HepG2 (cell line): ENCODE measurements at regions not wholly inside any gene's neighbourhood (a gene's known extent, or its start where the extent isn't known, plus 50 kb on each side); places are given as distances from the start of the nearest gene placed in this dataset.

ENCODE experiments used
- ATAC-seq: fragments of 200-7000 bp; cut with Tn5 transposase; 3 replicates; pipeline ENCODE4 v1.9.1; 2020; ENCODE audit warnings: mild to moderate bottlenecking, moderate library complexity
- BruUV-seq: library from RNA; stranded (reverse); fragments of 400-500 nt; replicated peaks from 2 replicates; lab custom pipeline; 2021; lab: Mats Ljungman, UMichigan
- CTCF ChIA-PET: fragments of 300-600 bp; formaldehyde crosslinking; extraction: SDS; loops from one replicate; lab custom pipeline; 2021; ENCODE audit warnings: low total read pairs, inconsistent platforms, low intra/inter-chr PET ratio; lab: Yijun Ruan, JAX
- POLR2A ChIA-PET: fragments of 350-600 bp; sonication (Branson Sonifier 250); formaldehyde crosslinking; loops from one replicate; lab custom pipeline; 2020; ENCODE audit warnings: antibody characterized with exemption, inconsistent platforms; lab: Yijun Ruan, JAX
- DNase-seq: peaks from one replicate; pipeline ENCODE4 v3.0.0-alpha.2; 2015; ENCODE audit warnings: low spot score
- FAIRE-seq: peaks from 3 replicates; lab custom pipeline; 2011; peaks lifted over from hg19 to GRCh38; lab: Jason Lieb, UNC
- H2AFZ ChIP-seq: one replicate; pipeline ENCODE4 v1.6.1; 2011; ENCODE audit warnings: low read length, inconsistent platforms
- H3K27ac ChIP-seq: fragments of 300-600 bp; 3 replicates; pipeline ENCODE4 v1.8.0; 2011; ENCODE audit warnings: mixed run types, mild to moderate bottlenecking, mixed read lengths, low read length, inconsistent platforms; ENCODE audit not compliant: insufficient read depth; ENCODE audit errors: extremely low read length
- H3K27me3 ChIP-seq, 2 experiments: fragments of 200-600 bp in 1 of 2; 2 replicates in 1 of 2; 3 replicates in 1 of 2; pipeline versions ENCODE4 v1.6.0 to v1.8.0; 2011; ENCODE audit warnings: low read length in 2 of 2, mild to moderate bottlenecking in 2 of 2, moderate library complexity in 2 of 2, inconsistent platforms in 1 of 2; ENCODE audit not compliant: insufficient read depth in 2 of 2, control insufficient read depth in 1 of 2
- H3K36me3 ChIP-seq, 2 experiments: fragments of 200-600 bp in 1 of 2; replicated peaks in 1 of 2; 2 replicates in 1 of 2; 3 replicates in 1 of 2; pipeline versions ENCODE4 v1.5.1 to v1.8.0; 2011; ENCODE audit warnings: low read length in 2 of 2, inconsistent platforms in 1 of 2; ENCODE audit not compliant: insufficient read depth in 2 of 2, control insufficient read depth in 1 of 2
- H3K4me1 ChIP-seq: 2 replicates; pipeline ENCODE4 v1.5.1; 2012; ENCODE audit warnings: low read length, inconsistent platforms; ENCODE audit not compliant: insufficient read depth
- H3K4me2 ChIP-seq: 2 replicates; pipeline ENCODE4 v1.6.0; 2011; ENCODE audit warnings: low read depth, low read length, inconsistent platforms
- H3K4me3 ChIP-seq, 3 experiments: fragments of 200-600 bp in 1 of 3; sonication (generic), shearing (Covaris generic) in 1 of 3; replicated peaks in 1 of 3; 2 replicates each; pipeline ENCODE4 v1.5.1; 2011 to 2016; ENCODE audit warnings: low read length in 3 of 3, inconsistent platforms in 2 of 3, low read depth in 2 of 3, mild to moderate bottlenecking in 2 of 3, control low read depth in 1 of 3, mixed read lengths in 1 of 3; ENCODE audit not compliant: insufficient read depth in 1 of 3
- H3K79me2 ChIP-seq: one replicate; pipeline ENCODE4 v1.6.1; 2011; ENCODE audit warnings: low read length, inconsistent platforms; ENCODE audit not compliant: insufficient read depth
- H3K9ac ChIP-seq: 2 replicates; pipeline ENCODE4 v1.6.0; 2011; ENCODE audit warnings: mild to moderate bottlenecking, low read depth, low read length, inconsistent platforms; ENCODE audit not compliant: insufficient read depth
- H3K9me3 ChIP-seq: 2 replicates; pipeline ENCODE4 v1.5.1; 2012; ENCODE audit warnings: mild to moderate bottlenecking, low read length
- H4K20me1 ChIP-seq: 2 replicates; pipeline ENCODE4 v1.6.0; 2011; ENCODE audit warnings: inconsistent platforms, mild to moderate bottlenecking, low read length, moderate library complexity; ENCODE audit not compliant: insufficient read depth
- CENPT ChIP-seq: sonication (generic); formaldehyde crosslinking; IDR thresholded peaks from 2 replicates; pipeline ENCODE4 v1.8.0; 2022; ENCODE audit warnings: low read depth, mild to moderate bottlenecking, moderate library complexity, missing genetic modification reagents
- DRAP1 ChIP-seq: IDR thresholded peaks from 2 replicates; pipeline ENCODE4 v1.6.1; 2016; ENCODE audit warnings: missing genetic modification reagents, missing compliant biosample characterization
- FOXC1 ChIP-seq: sonication (generic); formaldehyde crosslinking; IDR thresholded peaks from 2 replicates; pipeline ENCODE4 v1.8.0; 2022; ENCODE audit warnings: mild to moderate bottlenecking, missing genetic modification reagents, borderline replicate concordance
- IKZF4 ChIP-seq: sonication (generic); formaldehyde crosslinking; IDR thresholded peaks from 2 replicates; pipeline ENCODE4 v1.5.1; 2020; ENCODE audit warnings: borderline replicate concordance, mild to moderate bottlenecking, low read depth, missing genetic modification reagents; ENCODE audit errors: not compliant biosample characterization
- IRX3 ChIP-seq: sonication (generic); formaldehyde crosslinking; IDR thresholded peaks from 2 replicates; pipeline ENCODE4 v1.8.1; 2023; ENCODE audit warnings: mild to moderate bottlenecking, low read depth, missing genetic modification reagents, borderline replicate concordance
- KDM2A ChIP-seq: sonication (generic); formaldehyde crosslinking; IDR thresholded peaks from 2 replicates; pipeline ENCODE4 v1.4.0; 2020; ENCODE audit warnings: low read depth, missing genetic modification reagents, borderline replicate concordance
- MTA3 ChIP-seq: sonication (generic); formaldehyde crosslinking; IDR thresholded peaks from 2 replicates; pipeline ENCODE4 v1.4.0; 2020; ENCODE audit warnings: missing genetic modification reagents
- NPAS2 ChIP-seq: sonication (generic); formaldehyde crosslinking; IDR thresholded peaks from 2 replicates; pipeline ENCODE4 v1.8.0; 2022; ENCODE audit warnings: mild to moderate bottlenecking, missing genetic modification reagents, borderline replicate concordance
- RAD21 ChIP-seq: fragments of 450-650 bp; formaldehyde crosslinking; IDR thresholded peaks from 2 replicates; pipeline ENCODE4 v1.5.0; 2020; ENCODE audit warnings: mild to moderate bottlenecking
- RCOR2 ChIP-seq: IDR thresholded peaks from 2 replicates; pipeline ENCODE4 v1.6.1; 2016; ENCODE audit warnings: missing biosample characterization, missing genetic modification reagents
- SIX1 ChIP-seq: sonication (generic); formaldehyde crosslinking; IDR thresholded peaks from 2 replicates; pipeline ENCODE4 v1.4.0; 2020; ENCODE audit warnings: missing genetic modification reagents, borderline replicate concordance
- SMC3 ChIP-seq: IDR thresholded peaks from 2 replicates; pipeline ENCODE4 v1.6.1; 2011; ENCODE audit warnings: low read length, improper control_type of control experiment
- SNAPC5 ChIP-seq: sonication (generic); formaldehyde crosslinking; IDR thresholded peaks from 2 replicates; pipeline ENCODE4 v1.8.1; 2023; ENCODE audit warnings: mild to moderate bottlenecking, missing genetic modification reagents, borderline replicate concordance
- TAF1 ChIP-seq: sonication (generic); formaldehyde crosslinking; IDR thresholded peaks from 2 replicates; pipeline ENCODE4 v1.4.0; 2020; ENCODE audit warnings: missing genetic modification reagents
- TSC22D2 ChIP-seq: sonication (generic); formaldehyde crosslinking; IDR thresholded peaks from 2 replicates; pipeline ENCODE4 v1.5.1; 2020; ENCODE audit warnings: missing genetic modification reagents, mild to moderate bottlenecking, borderline replicate concordance
- ZBTB33 ChIP-seq: sonication (generic); formaldehyde crosslinking; IDR thresholded peaks from 2 replicates; pipeline ENCODE4 v1.4.0; 2020; ENCODE audit warnings: missing genetic modification reagents
- ZNF747 ChIP-seq: sonication (generic); formaldehyde crosslinking; IDR thresholded peaks from 2 replicates; pipeline ENCODE4 v1.8.1; 2023; ENCODE audit warnings: missing genetic modification reagents, mild to moderate bottlenecking, borderline replicate concordance
- ZNF839 ChIP-seq: sonication (generic); formaldehyde crosslinking; IDR thresholded peaks from 2 replicates; pipeline ENCODE4 v1.4.0; 2020; ENCODE audit warnings: missing genetic modification reagents, mild to moderate bottlenecking, borderline replicate concordance
- ZSCAN21 ChIP-seq: sonication (generic); formaldehyde crosslinking; IDR thresholded peaks from 2 replicates; pipeline ENCODE4 v1.8.0; 2022; ENCODE audit warnings: mild to moderate bottlenecking, missing genetic modification reagents, moderate library complexity, borderline replicate concordance
- WGBS: methylation state at CpG from one replicate; pipeline ENCODE4 v1.1.6; 2017; ENCODE audit warnings: low lambda C conversion rate; 5-methylcytosine and 5-hydroxymethylcytosine counted together
- in situ Hi-C: cut with HindIII; loops from 2 replicates; pipeline ENCODE4 v1.10.0; 2017; ENCODE audit warnings: low pct_unique_long_range_greater_than_20kb; ENCODE audit not compliant: extremely low pct_ligation_motif_present
- intact Hi-C: fragments of 100-400 bp; cut with micrococcal nuclease; formaldehyde crosslinking; loops from one replicate; pipeline ENCODE4 v1.10.0; 2022; ENCODE audit not compliant: unreplicated experiment

- no peak overlapping the region for H3K9ac ChIP-seq
- no peak overlapping the region for H3K4me2 ChIP-seq
- H3K27me3 ChIP-seq = peaks cover 0 to 3% of the 10 kb centered on the region in 2 experiments; a peak in 1 of 5 replicates
- H3K79me2 ChIP-seq = no peaks in the 10 kb centered on the region
- FAIRE-seq = no peak
- TF ChIP-seq SNAPC5 (CRISPR knock-in tag) (no peak), DRAP1 (CRISPR knock-in tag) (no peak), IRX3 (CRISPR knock-in tag) (no peak), ZNF747 (no peak), TAF1 (CRISPR knock-in tag) (no peak), IKZF4 (no peak), TSC22D2 (CRISPR knock-in tag) (no peak)
- TF ChIP-seq, all 625 proteins: peak for 0
- no peaks in the 10 kb centered on the region for H3K36me3 ChIP-seq
- BruUV-seq = no TSS peak
- no peak overlapping the region for H3K27ac ChIP-seq
- in situ Hi-C loops = no loop called here
- H3K4me1 ChIP-seq = no peaks in the 10 kb centered on the region
- POLR2A ChIA-PET = no interaction called here
- H2AFZ ChIP-seq = no peak overlapping the region
- WGBS = 3% methylated on average over 7 of the region's 7 CpGs
- no peaks in the 10 kb centered on the region for H3K9me3 ChIP-seq
- DNase-seq = no peak
- no peak overlapping the region for H3K4me3 ChIP-seq
- intact Hi-C loops = no loop called here
- H4K20me1 ChIP-seq = no peaks in the 10 kb centered on the region
- CTCF ChIA-PET = no interaction called here
- ATAC-seq = no peak
Observed at GRCh38 chr3:70806556-70806955, 494.1 kb upstream of the MDFIC2 start.

GRCh38 chr3:70806021-70806420 is 493.6 kb upstream of the MDFIC2 start:
- Histone ChIP-seq H3K9ac (no peak overlapping the region), H3K27me3 (peaks cover 0 to 3% of the 10 kb centered on the region in 2 experiments; a peak in 1 of 5 replicates), H3K27ac (no peak overlapping the region), H4K20me1 (no peaks in the 10 kb centered on the region), H2AFZ (no peak overlapping the region), H3K4me2 (no peak overlapping the region), H3K36me3 (no peaks in the 10 kb centered on the region), H3K9me3 (no peaks in the 10 kb centered on the region), H3K79me2 (no peaks in the 10 kb centered on the region), H3K4me1 (no peaks in the 10 kb centered on the region), H3K4me3 (no peak overlapping the region)
- ATAC-seq = no peak
- ChIA-PET POLR2A (no interaction called here), CTCF (no interaction called here)
- no peak for DNase-seq
- TF ChIP-seq FOXC1 (CRISPR knock-in tag) (no peak), NPAS2 (CRISPR knock-in tag) (no peak), SMC3 (no peak), ZBTB33 (no peak), SIX1 (CRISPR knock-in tag) (no peak), ZNF839 (CRISPR knock-in tag) (no peak), RAD21 (CRISPR knock-in tag) (no peak), CENPT (no peak), MTA3 (CRISPR knock-in tag) (no peak), KDM2A (CRISPR knock-in tag) (no peak), RCOR2 (CRISPR knock-in tag) (no peak), ZSCAN21 (no peak)
- in situ Hi-C loops (no loop called here), intact Hi-C loops (no loop called here)
- FAIRE-seq = no peak
- no TSS peak for BruUV-seq
- 51% methylated on average over 6 of the region's 6 CpGs for WGBS
